H9 (cell line): ENCODE measurements at regions not wholly inside any gene's neighbourhood (a gene's known extent, or its start where the extent isn't known, plus 50 kb on each side); places are given as distances from the start of the nearest gene placed in this dataset.
"Not testable (repeated sequence)": the region's sequence is repeated elsewhere in the genome, so short reads cannot be mapped to it uniquely, and the experiment has no call there.

Experiments
- DNase-seq: peaks from one replicate; pipeline ENCODE4 v3.0.0-alpha.2; 2017
- H2AFZ ChIP-seq: one replicate; pipeline ENCODE4 v1.6.1; 2013; ENCODE audit warnings: mild to moderate bottlenecking, low read length, control low read depth, moderate library complexity
- H2AK5ac ChIP-seq: 2 replicates; pipeline ENCODE4 v1.6.1; 2013; ENCODE audit warnings: low read length, control low read depth, mixed read lengths; ENCODE audit not compliant: insufficient read length
- H2BK120ac ChIP-seq: one replicate; pipeline ENCODE4 v1.6.1; 2013; ENCODE audit warnings: low read depth, mild to moderate bottlenecking, low read length, control low read depth, inconsistent platforms; ENCODE audit not compliant: poor library complexity, severe bottlenecking
- H2BK12ac ChIP-seq: 2 replicates; pipeline ENCODE4 v1.6.1; 2013; ENCODE audit warnings: low read length, control low read depth, mixed read lengths, low read depth; ENCODE audit not compliant: insufficient read length
- H2BK15ac ChIP-seq: 2 replicates; pipeline ENCODE4 v1.6.1; 2013; ENCODE audit warnings: low read depth, low read length, control low read depth
- H2BK20ac ChIP-seq: one replicate; pipeline ENCODE4 v1.6.1; 2013; ENCODE audit warnings: low read depth, mild to moderate bottlenecking, low read length, control low read depth, inconsistent platforms; ENCODE audit not compliant: poor library complexity, severe bottlenecking
- H2BK5ac ChIP-seq: 2 replicates; pipeline ENCODE4 v1.6.1; 2013; ENCODE audit warnings: low read length, control low read depth, mixed read lengths; ENCODE audit not compliant: insufficient read length
- H3K14ac ChIP-seq: 2 replicates; pipeline ENCODE4 v1.6.1; 2013; ENCODE audit warnings: low read length, control low read depth; ENCODE audit not compliant: insufficient read depth
- H3K18ac ChIP-seq: 2 replicates; pipeline ENCODE4 v1.6.1; 2013; ENCODE audit warnings: low read depth, mild to moderate bottlenecking, mixed read lengths, low read length, control low read depth; ENCODE audit not compliant: insufficient read length
- H3K23ac ChIP-seq: 2 replicates; pipeline ENCODE4 v1.6.1; 2013; ENCODE audit warnings: low read length, control low read depth, mixed read lengths, low read depth; ENCODE audit not compliant: insufficient read length
- H3K23me2 ChIP-seq: 2 replicates; pipeline ENCODE4 v1.6.1; 2013; ENCODE audit warnings: low read depth, mild to moderate bottlenecking, mixed read lengths, low read length, control low read depth; ENCODE audit not compliant: insufficient read length, poor library complexity, severe bottlenecking
- H3K27ac ChIP-seq: 2 replicates; pipeline ENCODE4 v1.5.1; 2013; ENCODE audit warnings: low read length, control low read depth, mixed read lengths, low read depth; ENCODE audit not compliant: insufficient read length
- H3K27me3 ChIP-seq: 2 replicates; pipeline ENCODE4 v1.6.1; 2013; ENCODE audit warnings: low read length, control low read depth, inconsistent platforms; ENCODE audit not compliant: insufficient read depth
- H3K4ac ChIP-seq: 2 replicates; pipeline ENCODE4 v1.6.1; 2013; ENCODE audit warnings: low read depth, mild to moderate bottlenecking, control low read depth, inconsistent platforms, low read length, moderate library complexity
- H3K4me1 ChIP-seq: 2 replicates; pipeline ENCODE4 v1.6.1; 2013; ENCODE audit warnings: low read length, control low read depth, inconsistent platforms; ENCODE audit not compliant: insufficient read depth
- H3K4me2 ChIP-seq: 2 replicates; pipeline ENCODE4 v1.6.1; 2013; ENCODE audit warnings: low read length, control low read depth, mixed read lengths; ENCODE audit not compliant: insufficient read length, insufficient read depth
- H3K56ac ChIP-seq: 2 replicates; pipeline ENCODE4 v1.6.1; 2013; ENCODE audit warnings: low read depth, mild to moderate bottlenecking, mixed read lengths, low read length, control low read depth; ENCODE audit not compliant: insufficient read length
- H3K79me1 ChIP-seq: 2 replicates; pipeline ENCODE4 v1.6.1; 2013; ENCODE audit warnings: low read depth, mild to moderate bottlenecking, moderate library complexity, low read length, control low read depth, inconsistent platforms; ENCODE audit not compliant: insufficient read depth, poor library complexity, severe bottlenecking
- H3K79me2 ChIP-seq: 2 replicates; pipeline ENCODE4 v1.6.1; 2013; ENCODE audit warnings: low read length, control low read depth, inconsistent platforms; ENCODE audit not compliant: insufficient read depth
- H3K9ac ChIP-seq: 2 replicates; pipeline ENCODE4 v1.6.1; 2013; ENCODE audit warnings: low read length, control low read depth, mixed read lengths; ENCODE audit not compliant: insufficient read length; ENCODE audit errors: extremely low read depth
- H3K9me3 ChIP-seq: one replicate; pipeline ENCODE4 v1.6.1; 2013; ENCODE audit warnings: low read depth, low read length, inconsistent platforms; ENCODE audit not compliant: control insufficient read depth
- H3T11ph ChIP-seq: one replicate; pipeline ENCODE4 v1.6.1; 2013; ENCODE audit warnings: mild to moderate bottlenecking, low read length, control low read depth, inconsistent platforms
- H4K20me1 ChIP-seq: one replicate; pipeline ENCODE4 v1.6.1; 2013; ENCODE audit not compliant: control insufficient read depth, insufficient read length, insufficient read depth
- H4K5ac ChIP-seq: 2 replicates; pipeline ENCODE4 v1.6.1; 2013; ENCODE audit warnings: low read depth, mild to moderate bottlenecking, mixed read lengths, low read length, control low read depth; ENCODE audit not compliant: insufficient read length
- H4K8ac ChIP-seq: replicated peaks from 2 replicates; pipeline ENCODE4 v1.6.1; 2013; ENCODE audit warnings: low read length, control low read depth, mixed read lengths, low read depth; ENCODE audit not compliant: insufficient read length
- H4K91ac ChIP-seq: 2 replicates; pipeline ENCODE4 v1.6.1; 2013; ENCODE audit warnings: low read depth, mild to moderate bottlenecking, moderate library complexity, mixed read lengths, low read length, control low read depth; ENCODE audit not compliant: insufficient read length
- H3K27ac Mint-ChIP-seq, 3 experiments: 2 replicates in 2 of 3; 3 replicates in 1 of 3; pipeline ENCODE4 v1.8.0; 2020 to 2021; ENCODE audit warnings: mixed read lengths in 3 of 3, mild to moderate bottlenecking in 1 of 3, moderate library complexity in 1 of 3
- H3K27me3 Mint-ChIP-seq: 2 replicates; pipeline ENCODE4 v1.8.0; 2021; ENCODE audit warnings: low read depth, mild to moderate bottlenecking, moderate library complexity, mixed read lengths
- H3K36me3 Mint-ChIP-seq, 3 experiments: 2 replicates in 2 of 3; 3 replicates in 1 of 3; pipeline ENCODE4 v1.8.0; 2020 to 2021; ENCODE audit warnings: low read depth in 3 of 3, mixed read lengths in 3 of 3; ENCODE audit not compliant: insufficient read depth in 1 of 3
- H3K4me1 Mint-ChIP-seq, 2 experiments: 2 replicates each; pipeline ENCODE4 v1.8.0; 2020; ENCODE audit warnings: mixed read lengths in 2 of 2
- H3K4me3 Mint-ChIP-seq, 2 experiments: 2 replicates in 1 of 2; 3 replicates in 1 of 2; pipeline ENCODE4 v1.8.0; 2020 to 2021; ENCODE audit warnings: mild to moderate bottlenecking in 2 of 2, mixed read lengths in 2 of 2, moderate library complexity in 1 of 2
- H3K9me3 Mint-ChIP-seq, 2 experiments: 2 replicates in 1 of 2; 3 replicates in 1 of 2; pipeline ENCODE4 v1.8.0; 2020; ENCODE audit warnings: mild to moderate bottlenecking in 2 of 2, mixed read lengths in 2 of 2, moderate library complexity in 1 of 2
- WGBS: extraction: QIAGEN DNeasy Blood & Tissue Kit; methylation state at CpG from one replicate; pipeline ENCODE4 v1.1.7; 2013; ENCODE audit warnings: missing lambda C conversion rate, low lambda C conversion rate, mixed read lengths; ENCODE audit not compliant: insufficient read length; ENCODE audit errors: extremely low coverage; 5-methylcytosine and 5-hydroxymethylcytosine counted together

DNA sequence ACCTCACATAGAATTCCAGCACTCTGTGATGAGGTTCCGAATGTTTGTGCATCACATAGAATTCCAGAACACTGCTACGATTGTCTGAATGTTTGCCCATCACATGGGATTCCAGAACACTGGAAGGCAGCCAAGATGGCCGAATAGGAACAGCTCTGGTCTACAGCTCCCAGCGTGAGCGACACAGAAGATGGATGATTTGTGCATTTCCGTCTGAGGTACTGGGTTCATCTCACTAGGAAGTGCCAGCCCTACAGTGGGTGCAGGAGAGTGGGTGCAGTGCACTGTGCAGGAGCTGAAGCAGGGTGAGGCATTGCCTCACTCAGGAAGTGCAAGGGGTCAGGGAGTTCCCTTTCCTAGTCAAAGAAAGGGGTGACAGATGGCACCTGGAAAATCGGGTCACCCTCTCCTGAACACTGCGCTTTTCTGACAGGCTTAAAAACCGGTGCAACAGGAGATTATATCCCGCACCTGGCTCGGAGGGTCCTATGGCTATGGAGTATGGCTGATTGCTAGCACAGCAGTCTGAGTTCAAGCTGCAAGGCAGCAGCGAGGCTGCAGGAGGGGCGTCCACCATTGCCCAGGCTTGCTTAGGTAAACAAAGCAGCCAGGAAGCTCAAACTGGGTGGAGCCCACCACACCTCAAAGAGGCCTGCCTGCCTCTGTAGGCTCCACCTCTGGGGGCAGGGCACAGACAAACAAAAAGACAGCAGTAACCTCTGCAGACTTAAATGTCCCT is 212.7 kb downstream of the FOXD4L6 start:
- H3K4me3 Mint-ChIP-seq, H3K4me1 Mint-ChIP-seq, H3K4me1 ChIP-seq, H3K79me1 ChIP-seq, H4K8ac ChIP-seq, H2AK5ac ChIP-seq, H3K18ac ChIP-seq, H3K14ac ChIP-seq, H3K23ac ChIP-seq, H4K91ac ChIP-seq, H2BK20ac ChIP-seq, H3K23me2 ChIP-seq, H2BK15ac ChIP-seq, H2AFZ ChIP-seq, H3K4ac ChIP-seq, H3K79me2 ChIP-seq, H2BK5ac ChIP-seq, H4K20me1 ChIP-seq, H3K56ac ChIP-seq, H3K27ac ChIP-seq, H3K9ac ChIP-seq, H3K4me2 ChIP-seq, H2BK12ac ChIP-seq, H2BK120ac ChIP-seq, H3K27ac Mint-ChIP-seq, H4K5ac ChIP-seq, H3T11ph ChIP-seq: not testable (repeated sequence)
- peaks cover 39% of the 10 kb centered on the region for H3K27me3 ChIP-seq
- H3K9me3 Mint-ChIP-seq: peaks cover 92 to 93% of the 10 kb centered on the region in 2 experiments
- H3K27me3 Mint-ChIP-seq: peaks cover 99% of the 10 kb centered on the region
- DNase-seq: peak; percentile 24
- WGBS: no CpG with 5 or more reads among the region's 13 CpGs
- H3K9me3 ChIP-seq: peaks cover 54% of the 10 kb centered on the region
- H3K36me3 Mint-ChIP-seq: peaks cover 14 to 61% (median 29%) of the 10 kb centered on the region in 3 experiments
